ENCODE measurements at regions not wholly inside any gene's neighbourhood (a gene's known extent, or its start where the extent isn't known, plus 50 kb on each side); places are given as distances from the start of the nearest gene placed in this dataset.

DNA sequence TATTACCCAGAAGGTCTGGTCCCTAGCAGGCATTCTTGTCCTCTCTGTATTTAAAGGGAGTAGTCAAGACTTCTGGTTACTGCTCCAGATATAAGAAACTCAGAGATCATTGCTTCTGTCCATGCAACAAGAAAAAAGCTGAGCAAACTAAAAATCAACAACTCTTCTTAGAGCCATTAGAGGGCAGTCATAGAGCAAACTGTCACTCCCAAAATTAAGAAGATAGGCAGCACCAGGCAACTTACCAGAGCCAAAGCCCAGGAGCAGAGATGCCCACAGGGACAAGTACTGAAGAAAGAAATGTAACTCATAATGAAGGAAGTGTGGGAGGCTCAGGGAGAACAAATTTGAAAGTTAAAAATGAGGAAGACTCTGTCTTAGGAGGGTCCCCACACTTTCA lies 472.9 kb upstream of the COBL start:
- POLR2A ChIA-PET = no interaction called here
- no TSS peak for BruUV-seq (replicated peaks)
- DNase-seq = no peak

DNA sequence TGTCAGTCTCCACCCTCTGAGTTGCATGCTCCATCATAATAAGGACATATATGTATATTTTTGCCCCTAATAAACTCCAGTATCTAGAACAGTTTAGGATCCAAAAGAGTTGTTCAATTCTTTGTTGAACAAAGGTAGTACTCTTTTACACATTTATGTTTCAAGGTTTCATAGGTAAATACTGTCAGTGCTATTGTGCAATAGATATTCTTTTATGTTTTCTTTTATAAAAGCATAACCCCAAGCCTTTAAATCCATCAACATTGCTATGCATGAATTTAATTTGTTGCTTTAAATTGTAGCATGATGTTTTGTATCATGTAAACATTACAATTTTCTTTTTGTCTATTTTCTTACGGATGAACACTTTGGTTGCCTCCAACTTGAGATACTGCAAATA lies 469.7 kb upstream of the COBL start:
- POLR2A ChIA-PET = no interaction called here
- no peak overlapping the region for H3K4me3 Mint-ChIP-seq (ENCODE audit: unreplicated experiment)
- intact Hi-C loops (cut with micrococcal nuclease; ENCODE audit: unreplicated experiment) = no loop called here

More for the DNA sequence above, 472.9 kb upstream of the COBL start:
- no peaks in the 10 kb centered on the region for H3K4me1 ChIP-seq
- Mint-ChIP-seq H3K36me3 (ENCODE audit: insufficient read depth, unreplicated experiment) (no peaks in the 10 kb centered on the region), H3K9me3 (ENCODE audit: unreplicated experiment) (no peaks in the 10 kb centered on the region), H3K27ac (ENCODE audit: unreplicated experiment) (peak overlapping the region; percentile 39), H3K4me3 (ENCODE audit: unreplicated experiment) (no peak overlapping the region), H3K27me3 (ENCODE audit: insufficient read depth, unreplicated experiment) (no peaks in the 10 kb centered on the region), H3K4me1 (ENCODE audit: low read depth, unreplicated experiment) (no peaks in the 10 kb centered on the region)
- CTCF ChIA-PET = no interaction called here
- H3K27me3 ChIP-seq (replicated peaks; ENCODE audit: control insufficient read depth, insufficient read depth, low read length) = no peaks in the 10 kb centered on the region
- 0 out of 2 replicates have a peak, but pooled peaks cover 3% of the 10 kb centered on the region for H3K9me3 ChIP-seq
- H3K4me3 ChIP-seq (ENCODE audit: low read depth, low read length) = no peak overlapping the region
- no peaks in the 10 kb centered on the region for H3K36me3 ChIP-seq (ENCODE audit: control insufficient read depth, insufficient read depth, low read length)
- TF ChIP-seq, protein P1, sequence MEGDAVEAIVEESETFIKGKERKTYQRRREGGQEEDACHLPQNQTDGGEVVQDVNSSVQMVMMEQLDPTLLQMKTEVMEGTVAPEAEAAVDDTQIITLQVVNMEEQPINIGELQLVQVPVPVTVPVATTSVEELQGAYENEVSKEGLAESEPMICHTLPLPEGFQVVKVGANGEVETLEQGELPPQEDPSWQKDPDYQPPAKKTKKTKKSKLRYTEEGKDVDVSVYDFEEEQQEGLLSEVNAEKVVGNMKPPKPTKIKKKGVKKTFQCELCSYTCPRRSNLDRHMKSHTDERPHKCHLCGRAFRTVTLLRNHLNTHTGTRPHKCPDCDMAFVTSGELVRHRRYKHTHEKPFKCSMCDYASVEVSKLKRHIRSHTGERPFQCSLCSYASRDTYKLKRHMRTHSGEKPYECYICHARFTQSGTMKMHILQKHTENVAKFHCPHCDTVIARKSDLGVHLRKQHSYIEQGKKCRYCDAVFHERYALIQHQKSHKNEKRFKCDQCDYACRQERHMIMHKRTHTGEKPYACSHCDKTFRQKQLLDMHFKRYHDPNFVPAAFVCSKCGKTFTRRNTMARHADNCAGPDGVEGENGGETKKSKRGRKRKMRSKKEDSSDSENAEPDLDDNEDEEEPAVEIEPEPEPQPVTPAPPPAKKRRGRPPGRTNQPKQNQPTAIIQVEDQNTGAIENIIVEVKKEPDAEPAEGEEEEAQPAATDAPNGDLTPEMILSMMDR (IDR thresholded peaks at IDR 0.05; ENCODE audit: insufficient read depth in 1 of 2, low read depth in 1 of 2, low read length in 1 of 2, severe bottlenecking in 1 of 2, unreplicated experiment in 1 of 2) = peak; percentile 44 to 53
- intact Hi-C loops (cut with micrococcal nuclease; ENCODE audit: unreplicated experiment) = loop anchor here (1.0 to 2.0 kb wide), 2 partner anchors 359 to 379 kb away; no protein-coding TSS in a partner anchor

DNA sequence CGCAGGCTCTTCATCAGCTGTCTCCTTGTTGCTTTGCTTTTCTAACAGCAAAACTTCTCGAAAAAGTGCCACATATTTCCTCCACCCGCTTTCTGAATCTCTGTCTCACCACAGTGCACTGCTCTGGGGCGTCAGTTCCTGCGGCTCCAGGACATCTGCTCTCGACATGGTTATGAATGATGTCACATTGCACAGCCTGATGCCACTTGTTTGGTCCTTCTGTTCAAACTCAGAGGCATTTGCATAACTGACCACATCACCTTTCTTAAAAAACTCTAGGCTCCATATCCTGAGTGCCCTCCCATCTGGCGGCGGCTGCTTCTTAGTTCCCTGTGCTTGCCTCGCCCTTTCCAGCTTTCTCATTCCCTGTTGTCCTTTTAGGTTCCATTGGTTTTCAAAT lies 469.3 kb upstream of the COBL start:
- TF ChIP-seq, protein P1 (IDR thresholded peaks at IDR 0.05; ENCODE audit: insufficient read depth in 1 of 2, low read depth in 1 of 2, low read length in 1 of 2, severe bottlenecking in 1 of 2, unreplicated experiment in 1 of 2) = no peak
- POLR2A ChIA-PET = no interaction called here
- 0 out of 2 replicates have a peak, but pooled peaks cover 3% of the 10 kb centered on the region for H3K9me3 ChIP-seq
- no peaks in the 10 kb centered on the region for H3K9me3 Mint-ChIP-seq (ENCODE audit: unreplicated experiment)
- H3K27ac Mint-ChIP-seq (ENCODE audit: unreplicated experiment) = no peak overlapping the region
- no peaks in the 10 kb centered on the region for H3K4me1 ChIP-seq
- no peak overlapping the region for H3K4me3 Mint-ChIP-seq (ENCODE audit: unreplicated experiment)
- H3K27me3 ChIP-seq (replicated peaks; ENCODE audit: control insufficient read depth, insufficient read depth, low read length) = no peaks in the 10 kb centered on the region
- CTCF ChIA-PET = no interaction called here
- DNase-seq = no peak
- intact Hi-C loops (cut with micrococcal nuclease; ENCODE audit: unreplicated experiment) = no loop called here
- no peaks in the 10 kb centered on the region for H3K36me3 Mint-ChIP-seq (ENCODE audit: insufficient read depth, unreplicated experiment)
- H3K4me3 ChIP-seq (ENCODE audit: low read depth, low read length) = no peak overlapping the region
- no peaks in the 10 kb centered on the region for H3K27me3 Mint-ChIP-seq (ENCODE audit: insufficient read depth, unreplicated experiment)
- H3K36me3 ChIP-seq (ENCODE audit: control insufficient read depth, insufficient read depth, low read length) = no peaks in the 10 kb centered on the region
- no peaks in the 10 kb centered on the region for H3K4me1 Mint-ChIP-seq (ENCODE audit: low read depth, unreplicated experiment)
- no TSS peak for BruUV-seq (replicated peaks)

More for the DNA sequence above, 469.7 kb upstream of the COBL start:
- CTCF ChIA-PET = no interaction called here
- no TSS peak for BruUV-seq (replicated peaks)
- H3K4me1 Mint-ChIP-seq (ENCODE audit: low read depth, unreplicated experiment) = no peaks in the 10 kb centered on the region
- no peaks in the 10 kb centered on the region for H3K36me3 Mint-ChIP-seq (ENCODE audit: insufficient read depth, unreplicated experiment)
- Histone ChIP-seq H3K4me3 (ENCODE audit: low read depth, low read length) (no peak overlapping the region), H3K36me3 (ENCODE audit: control insufficient read depth, insufficient read depth, low read length) (no peaks in the 10 kb centered on the region), H3K27me3 (replicated peaks; ENCODE audit: control insufficient read depth, insufficient read depth, low read length) (no peaks in the 10 kb centered on the region), H3K9me3 (0 out of 2 replicates have a peak, but pooled peaks cover 3% of the 10 kb centered on the region), H3K4me1 (no peaks in the 10 kb centered on the region)
- TF ChIP-seq, protein P1 (IDR thresholded peaks at IDR 0.05; ENCODE audit: insufficient read depth in 1 of 2, low read depth in 1 of 2, low read length in 1 of 2, severe bottlenecking in 1 of 2, unreplicated experiment in 1 of 2) = no peak
- H3K27me3 Mint-ChIP-seq (ENCODE audit: insufficient read depth, unreplicated experiment) = no peaks in the 10 kb centered on the region
- no peak overlapping the region for H3K27ac Mint-ChIP-seq (ENCODE audit: unreplicated experiment)
- no peak for DNase-seq
- H3K9me3 Mint-ChIP-seq (ENCODE audit: unreplicated experiment) = no peaks in the 10 kb centered on the region

All from Caco-2 (cell line).